NCI-H526 treated with DMSO at 0.1 percent for 48 hours (cell line): ENCODE measurements at regions not wholly inside any gene's neighbourhood (a gene's known extent, or its start where the extent isn't known, plus 50 kb on each side); places are given as distances from the start of the nearest gene placed in this dataset.
A peak's percentile ranks its signal among the peaks of the same experiment; 100 is the strongest.

Experiments
- DNase-seq: peaks from one replicate; lab custom pipeline; 2025; lab: John Stamatoyannopoulos, UW

DNA sequence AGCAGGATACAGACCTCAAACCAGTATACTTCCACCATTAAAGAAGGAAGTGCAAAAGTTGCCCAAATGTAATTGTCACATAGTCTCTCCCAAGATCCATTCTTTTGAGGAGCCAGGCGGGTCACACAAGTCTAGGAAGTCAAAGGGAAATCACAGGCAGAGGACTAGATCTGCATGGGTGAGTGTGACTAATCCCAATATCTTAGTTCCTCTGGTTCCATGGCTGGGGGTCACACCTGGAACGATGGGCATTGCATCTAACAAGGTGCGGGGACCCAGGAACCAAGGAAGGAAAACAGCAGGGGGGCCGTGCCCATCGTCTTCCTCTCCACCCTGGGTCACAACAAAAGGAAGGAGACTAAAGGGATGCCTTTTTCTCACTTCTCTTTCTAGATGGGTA is 1138.8 kb downstream of the XPNPEP1 start:
- DNase-seq, result no peak

DNA sequence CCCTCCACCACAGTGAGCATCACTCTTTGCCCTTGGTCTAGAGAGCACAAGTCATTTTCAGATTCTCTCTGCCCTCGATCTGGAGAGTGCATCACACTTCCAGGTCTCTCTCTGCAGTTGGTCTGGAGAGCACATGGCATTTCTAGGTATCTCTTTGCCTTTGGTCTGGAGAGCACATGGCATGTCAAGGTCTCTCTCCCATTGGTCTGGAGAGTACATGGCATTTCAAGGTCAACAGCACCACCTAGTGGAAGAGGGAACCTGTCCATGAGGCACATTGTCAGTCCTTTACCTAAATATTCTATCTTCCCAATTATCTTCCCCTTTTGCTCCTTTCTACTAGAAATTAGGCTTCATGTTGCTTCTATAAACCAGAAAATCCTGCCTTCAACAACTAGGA is 1139.4 kb downstream of the XPNPEP1 start:
- DNase-seq, result peak; percentile 9

DNA sequence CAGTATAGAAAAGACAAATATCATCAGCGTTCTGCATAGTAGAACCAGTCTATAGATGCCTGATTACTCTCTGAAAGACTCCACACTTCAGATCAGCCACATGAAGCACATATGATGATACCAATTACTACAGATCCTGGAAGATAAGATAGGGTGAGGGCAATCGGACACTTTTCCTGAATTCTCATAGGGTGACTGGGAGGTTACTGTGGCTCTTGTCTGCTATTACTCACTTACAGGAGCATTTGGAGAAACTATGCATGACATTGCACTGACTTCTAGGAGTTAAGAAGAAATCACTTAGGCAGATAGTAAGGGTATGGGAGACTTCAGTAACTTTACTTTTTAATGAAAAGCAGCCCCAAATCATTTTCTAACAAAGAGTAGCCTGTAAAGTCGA is 1140.9 kb downstream of the XPNPEP1 start:
- no peak for DNase-seq

DNA sequence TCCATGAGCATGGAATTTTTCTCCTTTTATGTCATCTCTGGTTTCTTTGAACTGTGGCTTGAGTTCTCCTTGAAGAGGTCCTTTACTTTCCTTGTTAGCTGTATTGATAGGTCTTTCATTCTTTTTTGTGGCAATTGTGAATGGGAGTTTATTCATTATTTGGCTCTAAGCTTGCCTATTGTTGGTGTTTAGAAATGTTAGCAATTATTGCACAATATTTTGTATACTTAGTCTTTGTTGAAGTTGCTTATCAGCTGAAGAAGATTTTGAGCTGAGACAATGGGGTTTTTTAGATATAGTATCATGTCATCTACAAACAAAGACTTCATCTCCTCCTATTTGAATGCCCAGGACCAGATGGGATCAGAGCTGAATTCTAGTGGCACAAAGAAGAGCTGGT is 1143.8 kb downstream of the XPNPEP1 start:
- DNase-seq, result no peak

DNA sequence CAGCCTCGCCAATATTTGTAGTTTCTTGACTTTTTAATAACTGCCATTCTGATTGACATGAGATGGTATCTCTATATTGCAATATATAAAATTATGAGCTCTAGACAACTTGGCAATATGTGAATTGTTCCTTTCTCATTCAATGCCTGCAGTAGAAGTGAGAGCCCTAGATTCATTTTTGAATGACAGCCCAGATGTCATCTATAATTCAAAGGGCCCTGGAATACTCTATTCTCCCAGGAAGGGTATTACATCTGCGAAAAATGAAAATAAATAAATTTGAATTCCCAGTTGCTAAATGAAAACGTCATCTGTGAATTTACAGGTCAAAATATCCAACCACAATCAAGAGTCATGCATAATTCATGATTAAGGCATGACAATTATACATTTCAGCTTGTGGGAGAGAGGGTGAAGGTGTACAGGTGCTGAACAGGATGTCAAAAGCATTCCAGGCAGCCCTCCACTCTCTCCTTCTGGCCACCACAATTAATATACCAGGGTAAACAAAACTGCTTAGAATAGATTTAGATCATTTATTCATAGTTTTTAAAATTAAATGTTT is 1147.3 kb downstream of the XPNPEP1 start:
- DNase-seq, result no peak

DNA sequence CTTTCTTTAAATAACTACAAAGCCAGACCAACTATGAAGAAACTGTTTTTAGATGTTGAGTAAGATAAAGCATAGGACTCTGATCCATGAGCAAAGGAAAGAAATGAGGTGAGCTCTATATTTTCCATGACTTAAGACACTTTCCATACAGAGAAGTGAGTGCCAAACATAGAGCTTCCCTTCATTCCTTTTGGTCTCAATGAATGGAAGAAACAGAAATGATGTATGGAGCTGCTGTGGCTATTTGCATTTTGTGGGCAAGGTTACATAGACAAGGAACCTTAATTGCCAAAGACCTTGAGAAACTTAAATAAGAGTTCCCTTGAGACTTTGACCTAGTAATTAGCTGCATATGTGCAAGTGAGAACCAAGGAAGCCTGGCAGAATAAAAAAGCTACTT is 1152.2 kb downstream of the XPNPEP1 start:
- no peak for DNase-seq

DNA sequence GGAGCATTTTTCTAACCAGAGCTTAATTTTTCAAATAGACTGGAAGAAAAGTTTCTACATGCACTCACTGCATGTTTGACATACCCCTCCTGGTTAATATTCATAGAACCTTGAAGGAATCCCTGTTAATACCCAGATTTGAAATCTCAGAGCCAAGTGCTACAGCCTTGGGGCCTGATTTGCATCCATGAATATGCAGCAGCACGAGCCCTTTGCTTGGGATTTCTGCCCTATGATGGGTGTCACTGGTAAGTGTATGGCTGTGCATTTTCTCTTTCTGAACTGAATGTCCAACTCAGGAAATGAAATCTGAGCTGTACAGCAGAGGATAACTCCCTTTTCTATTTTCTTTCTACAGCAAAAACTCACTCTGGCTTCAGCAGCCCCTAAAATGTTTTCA is 1157.5 kb downstream of the XPNPEP1 start:
- DNase-seq, result no peak

DNA sequence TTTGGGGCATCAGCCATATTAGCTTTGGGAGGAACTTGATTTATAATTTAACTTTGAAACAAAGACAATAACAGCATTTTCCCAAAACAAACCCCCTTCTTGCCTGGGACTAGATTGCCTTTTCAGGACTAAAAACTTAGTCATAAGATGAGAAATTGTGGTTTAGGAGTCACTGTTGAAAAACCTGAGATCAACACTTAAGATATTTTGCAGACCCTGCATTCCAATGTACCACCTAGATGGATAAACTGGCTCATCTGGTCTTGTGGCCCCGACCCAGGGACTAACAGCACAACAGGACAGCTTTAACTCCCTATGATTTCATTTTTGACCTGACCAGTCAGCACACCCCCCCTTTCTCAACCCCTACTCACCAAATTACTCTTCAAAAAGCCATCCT is 1165.4 kb downstream of the XPNPEP1 start:
- no peak for DNase-seq

DNA sequence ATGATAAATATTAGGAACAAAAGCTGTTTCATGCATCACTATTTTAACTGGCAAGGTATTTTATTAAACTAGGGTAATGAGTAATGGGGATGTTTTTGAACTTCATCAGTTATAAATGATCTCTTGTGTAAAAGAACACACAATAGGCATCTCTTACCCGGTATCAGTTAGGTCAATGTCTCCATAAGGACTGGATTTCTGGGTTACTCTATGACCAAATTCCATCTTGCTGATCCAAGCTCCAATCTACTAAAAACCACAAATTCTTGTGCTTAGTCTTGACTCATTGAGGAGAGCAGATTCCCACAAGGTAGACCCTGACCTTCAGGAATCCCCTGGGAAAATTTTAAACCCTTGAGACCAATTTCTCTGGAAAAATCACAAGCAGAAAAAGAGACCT is 1167.7 kb downstream of the XPNPEP1 start:
- DNase-seq, result no peak

DNA sequence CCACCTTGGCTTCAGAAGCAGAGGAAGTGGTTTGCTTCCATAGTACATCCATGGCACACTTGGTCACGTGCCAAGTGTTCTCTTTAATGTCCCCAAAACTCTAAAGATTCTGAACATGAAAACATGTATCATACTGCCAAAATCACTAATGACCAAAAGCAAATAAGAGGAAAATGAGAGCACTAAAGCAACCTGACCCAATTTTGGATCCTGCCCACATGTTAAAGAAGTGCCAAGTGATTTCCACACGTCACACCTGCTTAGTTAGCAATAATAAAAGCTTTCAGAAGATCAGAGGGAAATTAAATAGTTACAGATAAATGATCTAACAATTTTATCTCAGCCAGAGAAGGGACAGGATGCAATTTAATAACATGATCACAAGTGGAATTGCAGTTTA is 1170.0 kb downstream of the XPNPEP1 start:
- DNase-seq, result no peak

DNA sequence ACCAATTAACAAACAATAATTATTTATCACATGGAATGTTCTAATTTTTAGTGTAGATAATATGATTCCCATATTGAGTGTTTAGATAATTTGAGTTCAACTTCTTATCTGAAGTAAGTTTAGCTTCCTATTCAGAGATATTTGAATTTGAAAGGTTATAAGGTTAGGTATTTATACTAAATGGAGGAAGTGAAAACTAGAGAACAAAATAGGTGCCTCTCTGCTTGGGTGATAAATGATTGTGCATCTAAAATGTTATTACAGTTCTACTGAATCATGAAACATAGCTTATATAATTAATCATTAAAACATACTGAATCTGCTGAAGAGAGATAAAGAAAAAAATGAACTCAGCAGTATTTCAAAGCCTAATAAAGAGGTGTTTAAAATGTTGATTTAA is 1174.3 kb downstream of the XPNPEP1 start:
- DNase-seq, result no peak

DNA sequence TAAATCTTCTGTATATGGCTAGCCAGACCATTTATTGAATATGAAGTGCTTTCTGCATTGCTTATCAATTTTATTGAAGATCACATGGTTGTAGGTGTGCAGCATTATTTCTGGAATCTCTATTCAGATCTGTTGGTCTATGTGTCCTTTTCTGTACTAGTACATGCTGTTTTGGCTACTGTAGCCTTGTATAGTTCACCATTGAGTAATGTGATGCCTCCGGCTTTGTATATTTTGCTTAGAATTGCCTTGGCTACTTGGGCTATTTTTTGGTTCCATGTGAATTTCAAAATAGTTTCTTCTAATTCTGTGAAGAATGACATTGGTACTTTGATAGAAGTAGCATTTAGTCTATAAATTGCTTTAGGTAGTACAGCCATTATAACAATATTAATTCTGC is 1187.2 kb downstream of the XPNPEP1 start:
- DNase-seq, result no peak

DNA sequence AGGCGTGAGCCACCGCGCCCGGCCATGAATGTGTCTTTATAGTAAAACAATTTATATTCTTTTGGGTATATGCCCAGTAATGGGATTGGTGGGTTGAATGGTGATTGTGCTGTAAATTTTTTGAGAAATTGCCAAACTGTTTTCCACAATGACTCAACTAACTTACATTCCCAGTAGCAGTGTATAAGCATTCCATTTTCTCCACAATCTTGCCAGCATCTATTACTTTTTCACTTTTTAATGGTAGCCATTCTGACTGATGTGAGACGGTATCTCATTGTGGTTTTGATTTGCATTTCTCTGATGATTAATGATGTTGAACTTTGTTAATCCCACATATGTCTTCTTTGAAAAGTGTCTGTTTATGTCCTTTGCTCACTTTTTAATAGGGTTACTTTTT is 1187.9 kb downstream of the XPNPEP1 start:
- no peak for DNase-seq

DNA sequence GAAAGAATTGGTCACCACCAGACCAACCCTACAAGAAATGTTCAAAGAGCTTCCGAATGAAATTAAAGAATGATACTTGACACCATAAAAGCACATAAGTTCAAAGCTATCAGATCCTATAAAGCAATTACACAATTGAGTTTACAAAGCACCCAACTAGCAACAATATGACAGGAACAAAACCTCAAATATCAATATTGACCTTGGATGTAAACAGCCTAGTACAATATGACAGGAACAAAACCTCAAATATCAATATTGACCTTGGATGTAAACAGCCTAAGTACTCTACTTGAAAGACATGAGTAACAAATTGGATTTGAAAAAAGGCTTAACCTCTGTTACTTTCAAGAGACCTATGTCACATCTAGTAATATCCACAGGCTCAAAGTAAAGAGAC is 1201.4 kb downstream of the XPNPEP1 start:
- no peak for DNase-seq

DNA sequence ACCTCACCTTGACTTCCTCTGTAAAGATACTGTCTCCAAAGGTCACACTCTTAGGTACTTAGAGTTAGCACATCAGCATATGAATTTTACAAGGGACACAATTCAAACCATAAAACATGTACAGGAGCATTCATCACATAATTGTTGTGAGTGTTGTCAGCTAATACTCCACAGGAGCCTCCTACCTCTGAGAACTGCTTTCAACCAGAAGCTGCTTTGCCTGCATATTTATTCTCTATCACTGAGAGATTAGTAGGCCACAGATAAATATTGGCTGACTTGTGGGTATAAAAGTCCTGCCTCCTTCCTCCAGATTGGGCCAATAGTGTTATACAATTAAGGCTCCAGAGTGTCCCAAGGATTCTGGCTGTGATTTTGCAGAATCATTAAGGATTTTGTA is 1207.0 kb downstream of the XPNPEP1 start:
- no peak for DNase-seq

DNA sequence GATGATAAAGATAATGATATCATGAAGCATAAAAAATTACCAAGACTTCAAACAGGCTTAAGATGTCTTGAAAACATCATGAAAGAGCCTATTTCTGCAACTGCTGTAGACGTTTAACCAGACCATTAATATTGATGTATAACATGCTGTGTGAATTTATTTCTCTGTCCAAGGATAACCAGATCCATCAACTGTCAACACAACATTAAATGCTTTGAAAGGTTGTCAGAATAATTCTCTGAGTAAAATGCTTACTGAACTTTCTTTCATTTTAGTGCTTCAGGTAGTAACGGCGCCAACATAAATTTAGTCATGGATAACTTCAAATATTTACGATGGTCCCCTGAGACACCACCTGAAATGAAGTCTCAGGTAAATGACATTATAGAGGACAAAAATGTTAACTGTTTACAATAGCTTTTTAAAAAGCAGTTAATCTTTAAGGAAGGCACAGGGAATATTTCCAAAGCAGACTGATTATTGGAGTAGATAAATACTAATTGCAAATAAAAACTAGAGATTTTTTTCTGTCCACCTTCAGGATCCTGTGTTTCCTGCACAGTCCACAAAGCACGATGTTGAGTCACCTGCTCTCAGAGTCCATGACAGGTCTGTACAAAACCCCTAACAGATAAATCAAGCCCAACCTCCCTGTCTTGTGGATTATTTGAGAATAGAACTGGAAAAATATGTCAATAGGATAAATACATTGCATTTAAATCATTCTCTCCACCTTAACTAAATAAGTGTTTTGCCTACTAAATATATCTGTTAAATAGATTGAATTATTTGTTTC is 1213.2 kb downstream of the XPNPEP1 start:
- DNase-seq, result peak; percentile 3

DNA sequence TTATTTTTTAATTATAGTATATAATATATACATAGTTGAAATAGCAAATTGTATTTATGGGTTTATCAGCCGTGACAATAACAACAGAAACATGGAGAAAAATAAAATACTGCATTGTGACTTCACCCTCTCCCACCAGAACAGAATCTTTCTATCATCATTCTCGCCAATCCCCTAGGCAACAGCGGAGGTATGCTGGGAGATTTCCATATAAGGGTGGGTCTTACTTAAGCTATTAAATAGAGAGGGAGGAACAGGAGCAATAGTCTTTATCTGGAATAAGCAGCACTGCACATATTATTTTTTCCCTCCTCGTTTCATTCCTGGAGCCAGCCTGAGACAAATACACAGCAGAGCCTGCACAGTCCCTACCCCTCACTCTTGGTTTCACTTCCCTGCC is 1214.9 kb downstream of the XPNPEP1 start:
- DNase-seq, result no peak

DNA sequence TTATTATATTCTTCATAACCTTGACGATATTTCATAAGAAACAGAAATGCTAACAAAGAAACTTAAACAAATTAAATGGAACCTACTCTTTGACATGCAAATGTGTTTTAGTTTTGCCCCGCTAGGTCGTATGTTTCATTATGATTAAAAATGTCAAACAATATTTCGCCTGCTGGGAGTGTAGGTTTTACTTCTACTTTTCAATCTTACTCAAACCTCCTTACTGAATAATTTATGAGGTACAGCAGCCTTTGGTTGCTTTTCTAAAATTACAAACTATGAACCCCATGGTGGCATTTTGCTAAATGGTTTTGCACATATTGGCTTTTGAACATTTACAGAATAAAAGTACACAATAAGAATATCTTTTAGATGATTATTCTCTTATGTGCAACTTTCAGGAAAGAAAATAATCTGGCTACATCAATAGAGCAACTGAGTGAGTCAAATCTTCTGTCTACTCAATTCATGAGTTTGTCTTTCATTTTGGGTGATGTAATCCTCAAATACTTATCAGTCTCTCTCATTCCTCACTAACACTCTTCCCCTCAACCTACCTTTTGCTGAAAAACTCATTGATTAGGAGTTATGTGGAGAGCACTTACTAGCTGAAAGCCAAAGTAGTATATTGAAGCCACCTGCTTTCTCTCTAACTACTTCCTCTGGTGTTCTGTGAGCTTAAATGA is 1226.4 kb downstream of the XPNPEP1 start:
- DNase-seq, result no peak

DNA sequence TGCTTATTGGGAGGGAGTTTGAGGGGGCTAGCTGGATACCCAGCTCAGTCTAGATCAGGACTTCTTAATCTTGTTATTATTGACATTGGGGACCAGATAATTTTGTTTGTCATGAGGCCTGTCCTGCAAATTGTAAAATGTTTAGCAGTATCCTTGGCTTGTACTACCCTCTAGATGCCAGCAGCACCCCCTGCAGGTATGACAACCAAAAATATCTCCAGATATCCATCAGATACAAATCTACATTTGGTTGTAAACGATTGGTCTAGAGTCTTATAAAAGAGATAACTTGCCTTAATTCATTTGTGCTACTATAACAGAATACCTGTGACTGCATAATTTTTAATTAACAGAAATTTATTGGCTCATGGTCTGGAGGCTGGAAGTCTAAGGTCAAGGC is 1232.2 kb downstream of the XPNPEP1 start:
- no peak for DNase-seq

DNA sequence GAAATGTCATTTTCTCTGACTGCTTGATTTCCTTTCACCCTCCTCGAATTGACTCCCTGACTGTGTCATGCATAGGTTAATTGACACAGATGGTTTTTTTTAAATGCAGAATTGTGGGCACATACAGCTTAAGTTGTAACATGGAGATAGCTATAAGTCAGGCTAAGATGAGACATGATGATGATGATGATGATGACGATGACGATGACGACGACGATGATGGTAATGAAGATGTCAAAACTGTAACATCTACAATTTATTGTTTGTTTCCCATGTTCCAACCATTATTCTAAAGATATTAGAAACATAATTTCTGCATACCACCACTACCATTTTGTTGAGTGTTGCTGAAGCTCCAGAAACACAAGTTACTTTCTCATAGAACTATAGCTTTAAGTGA is 1232.8 kb downstream of the XPNPEP1 start:
- no peak for DNase-seq

DNA sequence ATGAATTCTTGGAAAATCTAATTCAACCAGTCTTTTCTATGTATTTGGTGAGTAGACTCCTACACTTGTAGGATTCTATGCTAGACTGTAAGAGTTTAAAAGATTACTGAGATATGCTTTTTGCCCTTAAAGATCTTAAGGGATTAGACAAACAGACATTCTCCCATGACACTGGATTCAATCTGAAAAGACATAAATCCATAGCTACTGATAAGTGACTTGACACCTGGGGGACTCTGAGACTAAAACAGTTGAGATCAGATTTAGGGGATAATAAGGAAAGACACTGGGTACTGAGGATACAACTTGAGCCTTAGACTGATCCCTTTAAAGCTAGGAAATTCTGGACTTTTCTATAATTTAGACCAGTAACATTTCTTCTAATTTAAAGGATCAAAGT is 1233.4 kb downstream of the XPNPEP1 start:
- DNase-seq, result no peak

DNA sequence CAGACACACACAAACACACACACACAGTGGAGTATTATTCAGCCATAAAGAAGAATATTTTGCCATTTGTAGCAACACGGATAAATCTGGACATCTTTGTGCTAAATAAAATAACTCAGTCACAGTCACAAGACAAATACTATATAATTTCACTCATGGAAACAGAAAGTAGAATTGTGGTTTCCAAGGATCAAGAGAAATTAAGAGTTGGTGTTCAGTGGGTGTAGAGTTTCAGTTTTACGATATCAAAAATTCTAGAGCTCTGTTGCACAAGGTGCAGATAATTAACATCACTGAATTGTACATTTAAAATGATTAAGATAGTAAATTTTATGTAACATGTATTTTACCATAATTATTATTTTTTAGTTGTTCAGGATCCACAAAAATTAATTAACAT is 1235.0 kb downstream of the XPNPEP1 start:
- no peak for DNase-seq

DNA sequence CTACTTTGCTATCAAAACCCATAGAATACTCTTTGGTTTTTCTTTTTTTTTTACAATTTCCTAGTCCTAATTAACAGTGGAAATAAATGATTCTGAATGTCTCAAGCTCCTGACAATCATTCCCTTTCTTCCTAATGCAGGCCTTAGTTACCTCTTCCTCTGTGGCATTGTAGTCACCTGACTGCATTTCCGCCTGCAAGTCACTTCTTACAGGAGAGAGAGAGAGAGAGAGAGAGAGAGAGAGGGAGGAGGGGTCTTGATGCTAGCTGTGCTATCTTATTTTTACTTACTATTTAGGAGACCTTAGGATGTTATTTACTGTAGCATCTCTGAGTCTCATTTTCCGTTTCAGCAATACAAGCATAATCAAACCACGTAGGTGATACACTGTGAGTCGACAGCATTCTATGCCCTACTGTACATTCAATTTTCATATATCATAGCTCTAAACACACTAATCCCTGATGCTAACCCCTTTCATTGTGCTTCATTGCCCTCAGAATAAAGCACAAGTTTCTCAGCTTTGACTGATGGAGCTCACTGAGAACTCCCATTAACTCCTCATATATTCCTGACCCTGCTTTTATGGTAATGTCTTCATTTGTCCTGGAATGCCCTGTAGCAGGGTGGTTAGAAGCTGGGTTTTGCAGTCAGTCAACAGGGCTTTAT is 1237.3 kb downstream of the XPNPEP1 start:
- DNase-seq, result no peak
